ENCODE measurements at regions not wholly inside any gene's neighbourhood (a gene's known extent, or its start where the extent isn't known, plus 50 kb on each side); places are given as distances from the start of the nearest gene placed in this dataset.
"Not testable (repeated sequence)": the region's sequence is repeated elsewhere in the genome, so short reads cannot be mapped to it uniquely, and the experiment has no call there.

DNA sequence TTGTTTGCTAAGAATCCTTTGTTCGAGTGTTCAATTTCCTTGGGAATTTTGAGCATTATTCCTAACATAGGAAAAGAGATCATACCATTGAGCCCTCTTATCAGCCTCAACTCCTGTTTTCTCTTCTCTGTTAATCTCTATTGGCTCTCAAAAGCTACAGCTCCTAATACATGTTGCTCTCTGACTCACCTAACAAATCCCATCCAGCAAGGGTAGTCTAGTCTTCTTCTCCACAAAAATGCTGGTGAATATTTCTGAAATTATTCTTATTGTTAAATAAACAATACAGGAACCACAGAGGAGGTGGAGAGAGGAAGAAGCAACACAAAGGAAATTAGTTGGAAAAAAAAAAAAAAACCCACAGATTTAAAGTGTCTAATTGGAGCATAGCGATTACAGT is 325.8 kb upstream of the NAALADL2 start:
- no peak for ATAC-seq (replicated peaks; ENCODE audit: extremely low read depth, poor library complexity, severe bottlenecking)
- Mint-ChIP-seq H3K36me3 (ENCODE audit: insufficient read depth) (peaks cover 2% of the 10 kb centered on the region), H3K27ac (ENCODE audit: low read depth) (no peak overlapping the region), H3K27me3 (no peaks in the 10 kb centered on the region), H3K4me1 (no peaks in the 10 kb centered on the region), H3K9me3 (peaks cover 12% of the 10 kb centered on the region), H3K4me3 (no peak overlapping the region)
- no peak for DNase-seq (ENCODE audit: low spot score in 2 of 2)

- Mint-ChIP-seq H3K27me3 (no peaks in the 10 kb centered on the region), H3K36me3 (ENCODE audit: insufficient read depth) (peaks cover 2% of the 10 kb centered on the region), H3K9me3 (peaks cover 6% of the 10 kb centered on the region), H3K4me3 (no peak overlapping the region), H3K27ac (ENCODE audit: low read depth) (no peak overlapping the region), H3K4me1 (no peaks in the 10 kb centered on the region)
- no peak for ATAC-seq (replicated peaks; ENCODE audit: extremely low read depth, poor library complexity, severe bottlenecking)
- no peak for DNase-seq (ENCODE audit: low spot score in 2 of 2)
Measured at GRCh38 chr3:174536319-174536718, 322.8 kb upstream of the NAALADL2 start.

- no peak for ATAC-seq (replicated peaks; ENCODE audit: extremely low read depth, poor library complexity, severe bottlenecking)
- Mint-ChIP-seq H3K4me3 (no peak overlapping the region), H3K9me3 (peaks cover 9% of the 10 kb centered on the region), H3K36me3 (ENCODE audit: insufficient read depth) (peaks cover 2% of the 10 kb centered on the region), H3K27me3 (no peaks in the 10 kb centered on the region), H3K27ac (ENCODE audit: low read depth) (no peak overlapping the region), H3K4me1 (no peaks in the 10 kb centered on the region)
- DNase-seq (ENCODE audit: low spot score in 2 of 2) = no peak
Measured at GRCh38 chr3:174538151-174538550, 321.0 kb upstream of the NAALADL2 start.

DNA sequence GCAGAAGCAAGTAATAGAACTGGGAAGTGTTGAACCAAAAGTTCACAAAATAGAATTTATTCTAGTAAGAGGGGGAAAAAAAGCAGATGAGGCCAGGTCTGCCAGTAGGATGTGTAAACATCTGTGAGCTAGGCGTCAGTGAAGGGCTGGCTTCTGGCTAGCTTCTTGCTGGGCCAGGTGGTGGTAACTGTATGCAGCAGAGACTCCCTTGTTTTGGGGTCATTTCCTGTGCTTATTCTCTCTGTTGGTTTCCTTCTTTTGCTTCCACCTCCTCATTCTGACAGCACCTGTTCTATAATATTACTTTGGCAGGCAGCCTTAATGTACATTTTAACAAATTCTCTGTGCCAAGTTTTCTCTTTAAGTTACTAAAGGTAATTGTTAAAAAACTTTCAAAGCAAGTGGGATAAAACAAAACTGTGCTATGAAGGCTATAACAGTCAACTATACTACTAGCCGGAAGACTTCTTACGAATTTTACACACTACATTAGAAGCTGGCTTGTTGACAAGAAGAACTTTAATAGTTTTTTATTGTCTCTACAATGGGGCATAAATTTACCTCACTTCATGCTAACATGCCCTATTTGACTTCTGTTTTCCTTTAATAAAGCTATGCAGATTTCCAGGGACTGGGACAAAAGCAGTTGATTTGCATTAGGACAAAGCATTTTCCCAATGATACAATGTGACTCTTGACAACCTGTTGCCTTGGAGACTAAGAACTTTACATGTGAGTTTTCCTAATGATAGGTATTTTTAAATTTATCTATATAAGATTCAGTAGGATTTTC is 318.8 kb upstream of the NAALADL2 start:
- Mint-ChIP-seq H3K36me3 (ENCODE audit: insufficient read depth) (no peaks in the 10 kb centered on the region), H3K27ac (ENCODE audit: low read depth) (no peak overlapping the region), H3K9me3 (peaks cover 9% of the 10 kb centered on the region), H3K27me3 (no peaks in the 10 kb centered on the region), H3K4me1 (no peaks in the 10 kb centered on the region), H3K4me3 (no peak overlapping the region)
- DNase-seq (ENCODE audit: low spot score in 2 of 2) (no peak), ATAC-seq (replicated peaks; ENCODE audit: extremely low read depth, poor library complexity, severe bottlenecking) (no peak)

DNA sequence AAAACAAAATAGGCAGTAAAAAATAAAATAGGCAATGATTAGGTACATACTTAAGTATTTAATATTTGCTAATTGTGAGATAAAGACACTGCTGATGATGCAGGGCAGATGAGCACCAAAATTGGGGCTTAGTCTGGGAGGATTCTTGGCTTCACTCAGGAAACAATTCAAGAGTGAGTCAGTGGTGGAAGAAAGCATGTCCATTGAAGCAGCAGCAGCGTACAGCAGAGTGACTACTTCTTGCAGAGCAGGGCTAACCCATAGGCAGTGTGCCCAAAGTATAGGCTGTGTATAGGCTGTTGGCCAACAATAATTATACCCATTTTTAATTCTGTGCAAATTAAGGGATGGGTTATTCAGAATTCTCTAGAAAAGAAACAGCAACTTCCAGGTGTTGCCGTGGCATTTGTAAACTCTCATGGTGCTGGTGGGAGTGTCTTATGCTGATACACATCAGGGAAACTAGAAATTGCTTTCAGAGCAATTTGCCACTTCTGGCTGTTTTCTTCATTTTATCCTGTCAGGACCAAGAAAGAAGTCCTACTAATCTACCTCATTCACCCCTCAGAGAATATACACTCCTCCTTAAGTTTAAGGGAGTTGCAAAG is 317.3 kb upstream of the NAALADL2 start:
- Mint-ChIP-seq H3K27me3 (no peaks in the 10 kb centered on the region), H3K4me3 (no peak overlapping the region), H3K4me1 (no peaks in the 10 kb centered on the region), H3K27ac (ENCODE audit: low read depth) (no peak overlapping the region), H3K9me3 (peaks cover 17% of the 10 kb centered on the region), H3K36me3 (ENCODE audit: insufficient read depth) (no peaks in the 10 kb centered on the region)
- DNase-seq (ENCODE audit: low spot score in 2 of 2) (no peak), ATAC-seq (replicated peaks; ENCODE audit: extremely low read depth, poor library complexity, severe bottlenecking) (no peak)

GRCh38 chr3:174547801-174548435 is 311.2 kb upstream of the NAALADL2 start:
- ATAC-seq (replicated peaks; ENCODE audit: extremely low read depth, poor library complexity, severe bottlenecking) = no peak

DNA sequence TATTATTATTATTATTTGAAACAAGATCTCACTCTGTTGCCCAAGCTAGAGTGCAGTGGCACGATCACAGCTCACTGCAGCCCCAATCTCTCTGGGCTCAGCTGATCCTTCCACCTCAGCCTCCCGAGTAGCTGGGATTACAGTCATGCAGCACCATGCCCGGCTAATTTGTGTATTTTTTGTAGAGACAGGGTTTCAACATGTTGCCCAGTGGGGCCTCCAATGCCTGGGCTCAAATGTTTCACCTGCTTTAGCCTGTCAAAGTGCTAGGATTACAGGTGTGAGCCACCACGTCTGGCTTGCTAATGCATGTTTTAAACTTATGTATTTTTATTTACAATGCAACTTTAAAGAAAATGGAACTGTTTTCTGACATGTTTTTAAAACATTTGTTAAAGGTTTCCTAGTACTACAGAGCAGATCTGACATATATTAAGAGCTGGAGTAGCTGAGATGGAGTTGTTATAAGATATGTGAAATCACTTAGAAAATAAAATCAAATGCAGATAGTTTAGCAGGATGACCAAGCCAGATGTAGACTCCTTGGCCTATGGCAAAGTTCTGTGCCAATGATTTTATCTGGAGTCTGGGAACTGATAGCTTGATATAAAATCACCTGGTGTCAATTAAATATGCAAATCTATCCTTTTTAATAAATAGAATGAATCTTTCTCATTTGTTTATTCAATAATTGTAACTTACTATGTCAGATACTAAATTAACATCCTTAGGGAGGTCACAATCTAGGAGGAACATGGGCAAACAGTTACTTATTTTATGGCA is 310.1 kb upstream of the NAALADL2 start:
- DNase-seq (ENCODE audit: low spot score in 2 of 2) (no peak), ATAC-seq (replicated peaks; ENCODE audit: extremely low read depth, poor library complexity, severe bottlenecking) (no peak)
- Mint-ChIP-seq H3K27me3 (no peaks in the 10 kb centered on the region), H3K36me3 (ENCODE audit: insufficient read depth) (no peaks in the 10 kb centered on the region), H3K9me3 (peaks cover 8% of the 10 kb centered on the region), H3K27ac (ENCODE audit: low read depth) (no peak overlapping the region), H3K4me1 (no peaks in the 10 kb centered on the region), H3K4me3 (no peak overlapping the region)

More at GRCh38 chr3:174547801-174548435, 311.2 kb upstream of the NAALADL2 start:
- Mint-ChIP-seq H3K9me3 (peaks cover 8% of the 10 kb centered on the region), H3K4me1 (no peaks in the 10 kb centered on the region), H3K36me3 (ENCODE audit: insufficient read depth) (no peaks in the 10 kb centered on the region), H3K27me3 (no peaks in the 10 kb centered on the region), H3K4me3 (no peak overlapping the region), H3K27ac (ENCODE audit: low read depth) (no peak overlapping the region)
- DNase-seq (ENCODE audit: low spot score in 2 of 2) = no peak

DNA sequence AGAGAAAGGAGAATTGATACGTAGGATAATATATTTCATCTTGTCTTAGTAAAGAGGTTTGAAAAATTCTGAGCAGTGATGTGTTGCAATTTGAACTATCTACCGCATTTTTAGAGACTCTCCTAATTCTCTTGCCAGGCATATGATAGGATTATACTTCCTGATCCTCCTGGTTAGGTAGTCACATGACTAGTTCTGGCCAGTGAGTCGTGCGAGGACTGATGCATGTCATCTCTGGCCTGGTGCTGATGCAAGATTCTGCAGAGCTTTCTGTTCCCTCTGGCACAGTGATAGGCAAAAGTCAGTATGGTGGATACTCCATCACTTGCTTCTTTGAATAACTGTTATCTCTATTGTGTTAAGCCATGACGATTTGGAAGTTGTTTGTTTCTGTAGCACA is 277.6 kb upstream of the NAALADL2 start:
- Mint-ChIP-seq H3K4me3 (no peak overlapping the region), H3K9me3 (peaks cover 6% of the 10 kb centered on the region), H3K36me3 (ENCODE audit: insufficient read depth) (no peaks in the 10 kb centered on the region), H3K27ac (ENCODE audit: low read depth) (no peak overlapping the region), H3K27me3 (no peaks in the 10 kb centered on the region), H3K4me1 (no peaks in the 10 kb centered on the region)
- DNase-seq (ENCODE audit: low spot score in 2 of 2) (no peak), ATAC-seq (replicated peaks; ENCODE audit: extremely low read depth, poor library complexity, severe bottlenecking) (no peak)

DNA sequence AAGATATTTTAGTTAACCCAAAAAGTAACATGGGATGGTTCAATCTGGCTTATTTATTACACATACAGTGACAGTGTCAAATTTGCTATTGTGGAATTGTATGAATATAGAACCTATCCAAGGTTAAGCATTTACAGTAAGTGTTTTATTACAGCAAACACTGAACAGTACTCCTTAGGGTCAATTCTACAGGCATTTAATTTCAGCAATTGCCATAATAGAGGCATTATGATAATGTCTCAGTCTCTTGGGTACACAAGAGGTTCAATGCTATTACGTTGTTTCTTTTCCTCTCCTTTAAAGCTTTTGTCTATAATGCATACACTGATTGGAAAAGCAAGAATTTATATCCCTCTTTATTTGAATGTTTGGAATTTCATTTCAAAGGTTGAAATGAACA is 275.7 kb upstream of the NAALADL2 start:
- Mint-ChIP-seq H3K36me3 (ENCODE audit: insufficient read depth) (no peaks in the 10 kb centered on the region), H3K4me3 (no peak overlapping the region), H3K9me3 (peaks cover 12% of the 10 kb centered on the region), H3K4me1 (no peaks in the 10 kb centered on the region), H3K27me3 (no peaks in the 10 kb centered on the region), H3K27ac (ENCODE audit: low read depth) (no peak overlapping the region)
- DNase-seq (ENCODE audit: low spot score in 2 of 2) (no peak), ATAC-seq (replicated peaks; ENCODE audit: extremely low read depth, poor library complexity, severe bottlenecking) (no peak)

GRCh38 chr3:174587137-174587536 is 272.0 kb upstream of the NAALADL2 start:
- H3K4me3 Mint-ChIP-seq; H3K36me3 Mint-ChIP-seq (ENCODE audit: insufficient read depth); H3K9me3 Mint-ChIP-seq; DNase-seq (ENCODE audit: low spot score in 2 of 2); H3K27me3 Mint-ChIP-seq; H3K4me1 Mint-ChIP-seq; H3K27ac Mint-ChIP-seq (ENCODE audit: low read depth); ATAC-seq (replicated peaks; ENCODE audit: extremely low read depth, poor library complexity, severe bottlenecking): not testable (repeated sequence)

DNA sequence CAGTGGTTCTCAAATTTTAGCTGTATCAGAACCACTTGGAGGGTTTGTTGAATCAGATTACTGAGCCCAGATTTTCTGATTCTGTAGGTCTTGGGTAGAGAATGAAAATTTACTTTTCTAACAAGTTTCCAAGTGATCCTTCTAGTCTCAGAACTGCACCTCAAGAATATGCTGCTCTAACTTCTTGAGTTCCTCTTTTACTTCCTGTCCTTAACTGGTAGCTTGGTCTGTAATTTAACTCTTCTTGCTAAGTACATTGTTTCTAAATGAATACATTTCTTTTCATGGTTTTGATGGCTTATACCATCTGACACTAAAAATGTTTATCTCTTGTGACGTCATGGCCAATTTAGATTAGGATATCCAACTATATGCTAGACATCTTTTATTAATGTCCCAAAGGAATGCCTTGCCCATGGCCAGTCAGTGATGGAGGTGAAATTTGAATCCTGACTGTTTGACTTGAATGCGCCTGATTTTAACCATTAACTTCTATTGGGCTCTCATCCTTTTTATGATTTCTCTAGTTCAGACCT is 262.6 kb upstream of the NAALADL2 start:
- Mint-ChIP-seq H3K27ac (ENCODE audit: low read depth) (no peak overlapping the region), H3K4me1 (no peaks in the 10 kb centered on the region), H3K27me3 (no peaks in the 10 kb centered on the region), H3K36me3 (ENCODE audit: insufficient read depth) (no peaks in the 10 kb centered on the region), H3K4me3 (no peak overlapping the region), H3K9me3 (peaks cover 17% of the 10 kb centered on the region)
- no peak for ATAC-seq (replicated peaks; ENCODE audit: extremely low read depth, poor library complexity, severe bottlenecking)
- no peak for DNase-seq (ENCODE audit: low spot score in 2 of 2)

- no peak for DNase-seq (ENCODE audit: low spot score in 2 of 2)
- no peak for ATAC-seq (replicated peaks; ENCODE audit: extremely low read depth, poor library complexity, severe bottlenecking)
- no peak overlapping the region for H3K4me3 Mint-ChIP-seq
- no peaks in the 10 kb centered on the region for H3K36me3 Mint-ChIP-seq (ENCODE audit: insufficient read depth)
- no peaks in the 10 kb centered on the region for H3K4me1 Mint-ChIP-seq
- H3K9me3 Mint-ChIP-seq = peaks cover 17% of the 10 kb centered on the region
- H3K27ac Mint-ChIP-seq (ENCODE audit: low read depth) = no peak overlapping the region
- no peaks in the 10 kb centered on the region for H3K27me3 Mint-ChIP-seq
Measured at GRCh38 chr3:174598885-174599439, 260.2 kb upstream of the NAALADL2 start.
